GM23338 (cell line): ENCODE measurements at regions not wholly inside any gene's neighbourhood (a gene's known extent, or its start where the extent isn't known, plus 50 kb on each side); places are given as distances from the start of the nearest gene placed in this dataset.

Source experiments
- ATAC-seq: fragments of 200-7000 bp; cut with Tn5 transposase; 3 replicates; pipeline ENCODE4 v1.9.1; 2020
- DNase-seq: peaks from one replicate; pipeline ENCODE4 v3.0.0-alpha.2; 2015; ENCODE audit warnings: low spot score
- H2AFZ ChIP-seq: fragments of 200-600 bp; sonication (generic); 2 replicates; pipeline ENCODE4 v1.8.0; 2016; ENCODE audit warnings: antibody characterized with exemption, mild to moderate bottlenecking, moderate library complexity
- H3F3A ChIP-seq: fragments of 200-600 bp; sonication (generic); replicated peaks from 2 replicates; pipeline ENCODE4 v1.8.0; 2017; ENCODE audit warnings: antibody characterized with exemption, mixed run types, low read depth
- H3K27ac ChIP-seq: fragments of 200-600 bp; sonication (generic); 2 replicates; pipeline ENCODE4 v1.6.1; 2016; ENCODE audit warnings: low read depth
- H3K27me3 ChIP-seq: fragments of 200-600 bp; sonication (generic); 2 replicates; pipeline ENCODE4 v1.8.0; 2016; ENCODE audit warnings: mild to moderate bottlenecking, mixed run types, moderate library complexity; ENCODE audit not compliant: insufficient read depth
- H3K36me3 ChIP-seq: fragments of 200-600 bp; sonication (generic); 2 replicates; pipeline ENCODE4 v1.8.0; 2016; ENCODE audit warnings: mild to moderate bottlenecking; ENCODE audit not compliant: insufficient read depth
- H3K4me1 ChIP-seq: fragments of 200-600 bp; sonication (generic); 2 replicates; pipeline ENCODE4 v1.8.0; 2016; ENCODE audit warnings: mild to moderate bottlenecking, moderate library complexity; ENCODE audit not compliant: insufficient read depth
- H3K4me2 ChIP-seq: fragments of 200-600 bp; sonication (generic); 2 replicates; pipeline ENCODE4 v1.7.1; 2017; ENCODE audit warnings: mixed run types
- H3K4me3 ChIP-seq: fragments of 200-600 bp; sonication (generic); 2 replicates; pipeline ENCODE4 v1.6.1; 2016; ENCODE audit warnings: mixed run types
- H3K79me2 ChIP-seq: fragments of 200-600 bp; sonication (generic); replicated peaks from 2 replicates; pipeline ENCODE4 v1.8.0; 2017; ENCODE audit warnings: mild to moderate bottlenecking; ENCODE audit not compliant: insufficient read depth
- H3K9me2 ChIP-seq: fragments of 200-600 bp; sonication (generic); 2 replicates; pipeline ENCODE4 v1.8.0; 2017; ENCODE audit not compliant: insufficient read depth
- H4K20me1 ChIP-seq: fragments of 200-600 bp; sonication (generic); replicated peaks from 2 replicates; pipeline ENCODE4 v1.8.0; 2017; ENCODE audit warnings: mild to moderate bottlenecking; ENCODE audit not compliant: insufficient read depth
- H3K27ac Mint-ChIP-seq: 2 replicates; pipeline ENCODE4 v1.8.0; 2020; ENCODE audit warnings: inconsistent platforms, mild to moderate bottlenecking, moderate library complexity, mixed read lengths
- H3K27me3 Mint-ChIP-seq: 3 replicates; pipeline ENCODE4 v1.8.0; 2022; ENCODE audit warnings: low read depth, mild to moderate bottlenecking, moderate library complexity, mixed read lengths, inconsistent platforms; ENCODE audit not compliant: insufficient read depth, poor library complexity
- H3K36me3 Mint-ChIP-seq: 3 replicates; pipeline ENCODE4 v1.8.0; 2021; ENCODE audit warnings: low read depth, mild to moderate bottlenecking, inconsistent platforms, moderate library complexity, mixed read lengths
- H3K4me1 Mint-ChIP-seq: 3 replicates; pipeline ENCODE4 v1.8.0; 2020; ENCODE audit warnings: mild to moderate bottlenecking, inconsistent platforms, mixed read lengths
- H3K4me3 Mint-ChIP-seq: 3 replicates; pipeline ENCODE4 v1.8.0; 2021; ENCODE audit warnings: moderate library complexity, mild to moderate bottlenecking, inconsistent platforms, mixed read lengths
- H3K9me3 Mint-ChIP-seq: 3 replicates; pipeline ENCODE4 v1.8.0; 2020; ENCODE audit warnings: moderate library complexity, mild to moderate bottlenecking, inconsistent platforms, mixed read lengths
- CREB1 ChIP-seq: fragments of 250-450 bp; sonication (Bioruptor Pico); IDR thresholded peaks from 2 replicates; pipeline ENCODE4 v1.5.0; 2020; ENCODE audit warnings: low read depth, mild to moderate bottlenecking, moderate library complexity
- CTCF ChIP-seq, 2 experiments: fragments of 200-600 bp in 1 of 2; sonication (generic) in 1 of 2; conservative IDR thresholded peaks; 2 replicates each; pipeline versions ENCODE4 v1.5.1 to v1.6.1; 2016 to 2017; ENCODE audit warnings: antibody characterized with exemption in 2 of 2, low read depth in 2 of 2, mild to moderate bottlenecking in 2 of 2, moderate library complexity in 1 of 2
- ETS1 ChIP-seq: IDR thresholded peaks from 2 replicates; pipeline ENCODE4 v1.6.1; 2016; ENCODE audit warnings: antibody characterized with exemption
- EZH2 ChIP-seq: fragments of 200-600 bp; sonication (generic); IDR thresholded peaks from one replicate; pipeline ENCODE4 v1.8.0; 2017; ENCODE audit warnings: antibody characterized with exemption, mild to moderate bottlenecking, low read depth; ENCODE audit not compliant: unreplicated experiment
- EZH2phosphoT487 ChIP-seq: fragments of 200-600 bp; sonication (generic); IDR thresholded peaks from one replicate; pipeline ENCODE4 v1.8.1; 2018; ENCODE audit warnings: antibody characterized with exemption; ENCODE audit not compliant: unreplicated experiment
- JUNB ChIP-seq: IDR thresholded peaks from one replicate; pipeline ENCODE4 v1.6.1; 2016; ENCODE audit warnings: antibody characterized with exemption; ENCODE audit not compliant: unreplicated experiment
- NANOG ChIP-seq: IDR thresholded peaks from 2 replicates; pipeline ENCODE4 v1.6.1; 2016; ENCODE audit warnings: antibody characterized with exemption, borderline replicate concordance
- POLR2AphosphoS5 ChIP-seq: IDR thresholded peaks from 2 replicates; pipeline ENCODE4 v1.6.1; 2016; ENCODE audit warnings: antibody characterized with exemption, low read depth
- REST ChIP-seq: IDR thresholded peaks from one replicate; pipeline ENCODE4 v1.6.1; 2018; ENCODE audit warnings: antibody characterized with exemption; ENCODE audit not compliant: unreplicated experiment
- STAT1 ChIP-seq: IDR thresholded peaks from one replicate; pipeline ENCODE4 v1.6.1; 2016; ENCODE audit warnings: antibody characterized with exemption; ENCODE audit not compliant: unreplicated experiment
- ZNF462 ChIP-seq: fragments of 250-450 bp; sonication (Bioruptor Pico); IDR thresholded peaks from 2 replicates; pipeline ENCODE4 v1.5.0; 2020; ENCODE audit warnings: mild to moderate bottlenecking, moderate library complexity

GRCh38 chr2:599601-600000 lies 77.6 kb downstream of the TMEM18 start:
- ATAC-seq, result no peak
- DNase-seq, result no peak
- H3K4me1 Mint-ChIP-seq, result no peaks in the 10 kb centered on the region
- Histone ChIP-seq H3K27me3 (no peaks in the 10 kb centered on the region), H3K27ac (no peak overlapping the region), H2AFZ (no peak overlapping the region), H3F3A (no peaks in the 10 kb centered on the region), H3K36me3 (no peaks in the 10 kb centered on the region), H3K4me3 (no peak overlapping the region), H4K20me1 (no peaks in the 10 kb centered on the region), H3K79me2 (no peaks in the 10 kb centered on the region), H3K4me1 (no peaks in the 10 kb centered on the region), H3K4me2 (no peak overlapping the region), H3K9me2 (no peaks in the 10 kb centered on the region)
- no peaks in the 10 kb centered on the region for H3K36me3 Mint-ChIP-seq
- no peak overlapping the region for H3K4me3 Mint-ChIP-seq
- no peaks in the 10 kb centered on the region for H3K9me3 Mint-ChIP-seq
- peaks cover 5% of the 10 kb centered on the region for H3K27me3 Mint-ChIP-seq
- no peak for TF ChIP-seq NANOG
- no peak for TF ChIP-seq REST
- no peak for TF ChIP-seq CREB1 (CRISPR knock-in tag)
- no peak for TF ChIP-seq ZNF462 (CRISPR knock-in tag)
- no peak for TF ChIP-seq POLR2AphosphoS5
- TF ChIP-seq EZH2, result no peak
- no peak for TF ChIP-seq CTCF (conservative IDR thresholded peaks at IDR 0.05; ENCODE audit: low read depth in 2 of 2)
- TF ChIP-seq ETS1, result no peak
- no peak for TF ChIP-seq STAT1
- no peak for TF ChIP-seq JUNB
- no peak for TF ChIP-seq EZH2phosphoT487
- H3K27ac Mint-ChIP-seq, result no peak overlapping the region
